ENCODE measurements at regions not wholly inside any gene's neighbourhood (a gene's known extent, or its start where the extent isn't known, plus 50 kb on each side); places are given as distances from the start of the nearest gene placed in this dataset.
A peak's percentile ranks its signal among the peaks of the same experiment; 100 is the strongest.

DNA sequence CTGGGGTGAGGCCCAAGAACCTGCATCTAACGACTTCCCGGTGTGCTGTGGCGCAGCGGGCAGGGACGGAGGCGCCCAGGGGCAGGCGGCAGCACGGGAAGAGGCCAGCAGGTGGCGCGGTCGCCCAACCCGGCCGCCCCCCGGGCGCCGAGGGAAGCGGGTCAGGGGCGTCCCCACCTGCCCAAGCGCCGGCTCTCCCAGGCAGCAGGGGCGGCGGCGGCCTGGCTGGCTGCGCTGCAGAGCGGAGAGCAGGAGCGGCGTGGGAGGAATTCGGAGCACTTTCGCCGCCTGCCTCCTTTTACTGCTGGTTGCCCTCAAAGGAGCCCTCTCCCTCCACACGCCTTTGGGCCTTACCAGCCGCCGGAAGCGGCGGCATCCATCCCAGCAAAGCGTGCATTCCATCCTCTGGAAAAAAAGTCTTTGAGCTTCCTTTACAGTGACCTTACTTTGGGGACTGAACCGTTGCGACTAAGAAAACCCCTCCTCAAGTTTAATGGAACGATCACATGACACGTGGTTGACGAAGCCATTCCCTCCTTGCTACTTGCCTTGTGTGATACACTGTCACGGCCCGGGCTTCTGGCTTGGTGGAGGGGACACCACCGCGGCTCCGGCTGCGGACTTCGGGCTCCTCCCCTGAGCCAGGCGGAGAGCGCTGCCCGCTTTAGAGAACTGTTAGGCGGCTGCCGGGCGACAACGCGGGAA is 106.8 kb upstream of the CLMP start:
- DNase-seq, result peak; percentile 34

DNA sequence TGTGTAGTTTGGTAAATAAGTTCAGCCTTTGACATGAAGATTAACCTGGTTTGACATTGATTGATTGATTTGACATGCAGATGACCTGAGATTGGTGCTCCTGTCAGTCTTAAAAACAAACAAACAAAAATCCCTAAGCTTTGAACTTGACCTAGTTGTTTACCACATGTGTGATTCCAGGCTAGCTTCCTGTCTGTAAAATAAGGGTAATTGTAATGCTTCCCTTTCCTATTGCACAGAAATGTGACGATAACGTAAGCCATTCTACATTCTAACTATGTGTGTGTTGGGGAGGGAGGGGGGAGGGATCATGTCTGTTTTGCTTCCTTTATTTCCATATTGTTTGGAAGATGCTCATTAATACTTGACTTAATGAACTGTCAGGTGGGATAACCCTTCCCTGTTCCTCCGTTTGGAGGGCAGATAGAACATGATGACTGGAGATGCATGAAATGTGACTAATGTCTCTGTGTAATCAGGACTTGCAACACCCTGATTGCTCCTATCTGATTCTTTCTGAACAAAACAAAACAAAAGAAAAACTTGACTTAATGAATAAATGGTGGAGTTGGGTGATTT is 106.1 kb upstream of the CLMP start:
- DNase-seq, result no peak

- no peak for DNase-seq
Observed at GRCh38 chr11:123299721-123300120, 104.7 kb upstream of the CLMP start.

DNA sequence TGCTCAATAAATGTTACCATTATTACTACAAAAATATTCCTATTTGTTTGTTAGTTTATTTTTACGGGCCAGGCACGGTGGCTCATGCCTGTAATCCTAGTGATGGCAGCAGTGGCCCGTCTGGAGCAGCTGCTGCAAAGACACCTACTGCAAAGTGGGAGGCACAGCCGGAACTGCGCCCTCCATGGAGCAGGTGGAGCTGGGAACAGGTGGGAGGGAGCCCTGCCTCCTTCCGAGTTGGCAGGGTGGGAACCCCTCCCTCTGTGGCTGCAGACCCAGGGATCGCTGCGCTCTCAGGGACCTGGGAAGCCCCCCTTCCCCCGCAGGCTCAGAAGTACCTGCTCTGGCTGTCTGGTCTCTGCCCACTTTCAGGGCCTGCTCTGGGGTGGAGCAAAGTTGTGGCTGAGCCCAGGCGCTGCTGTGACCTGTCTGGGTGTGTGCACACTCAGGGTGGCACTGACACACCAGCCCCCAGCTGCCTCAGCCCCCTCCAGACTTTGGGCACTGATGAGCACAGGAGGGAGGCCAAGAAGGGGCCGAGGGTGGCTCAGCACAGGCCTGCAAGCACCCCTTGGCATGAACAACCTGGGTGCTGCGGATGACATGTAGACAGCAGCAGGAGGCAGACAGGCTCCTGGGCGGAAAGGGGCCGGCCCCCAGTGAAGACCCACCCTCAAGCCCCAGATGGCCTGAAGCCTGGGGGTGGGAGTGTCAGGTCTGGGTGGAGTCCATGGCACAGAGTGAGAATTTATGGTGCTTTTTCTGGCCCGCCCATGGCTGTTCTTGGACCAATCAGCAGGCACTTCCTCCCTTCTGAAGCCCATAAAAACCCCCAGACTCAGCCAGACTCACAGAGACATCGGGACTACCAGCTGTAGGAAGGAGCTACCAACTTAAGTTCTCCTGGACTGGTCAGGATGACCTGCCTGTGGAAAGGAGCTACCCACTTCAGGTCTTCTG is 103.7 kb upstream of the CLMP start:
- DNase-seq, result no peak

DNA sequence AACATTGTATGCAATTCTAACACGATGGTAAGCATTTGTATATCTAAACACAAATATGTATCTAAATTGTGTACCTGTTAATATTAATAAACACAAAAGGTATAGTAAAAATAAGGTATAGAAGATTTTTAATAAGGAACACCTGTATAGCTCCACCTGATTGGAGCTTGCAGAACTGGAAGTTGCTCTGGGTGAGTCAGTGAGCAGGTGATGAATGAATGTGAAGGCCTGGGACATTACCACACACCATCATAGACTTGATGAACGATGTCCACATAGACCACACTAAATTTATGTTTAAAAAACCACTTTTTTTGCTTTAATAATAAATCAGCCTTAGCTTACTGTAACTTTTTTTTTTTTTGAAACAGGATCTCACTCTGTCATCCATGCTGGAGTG is 97.6 kb upstream of the CLMP start:
- no peak for DNase-seq

DNA sequence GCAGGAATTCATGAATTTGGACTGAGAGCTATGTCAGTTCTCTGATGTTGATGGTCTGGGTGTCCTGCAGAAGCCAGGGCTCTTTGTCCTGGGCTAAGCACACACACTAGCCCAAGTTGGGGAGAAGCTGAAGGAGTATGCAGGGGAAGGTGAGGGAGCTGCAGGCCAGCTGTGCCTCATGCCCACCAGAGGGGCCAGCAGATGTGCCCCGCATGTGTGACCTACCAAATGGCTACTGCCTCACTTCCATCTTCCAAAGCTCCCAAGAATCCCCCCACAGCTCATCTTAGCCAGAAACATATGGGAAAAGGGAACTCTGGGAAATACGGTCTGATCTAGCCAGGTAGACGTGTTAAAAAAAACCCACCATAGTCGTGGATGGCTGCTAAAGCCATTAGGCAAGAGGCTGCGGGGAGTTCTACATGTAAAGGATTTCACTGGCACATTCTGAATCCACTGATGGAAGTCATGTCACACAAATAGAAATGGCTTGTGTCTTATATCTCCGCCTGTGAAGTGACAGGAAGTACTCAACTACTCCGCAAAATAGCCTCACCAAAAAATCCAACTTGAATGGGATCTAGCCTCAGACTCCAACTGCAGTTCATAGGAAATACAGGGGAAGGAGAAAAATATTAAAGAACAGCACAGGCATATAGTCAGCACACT is 96.3 kb upstream of the CLMP start:
- DNase-seq, result no peak

DNA sequence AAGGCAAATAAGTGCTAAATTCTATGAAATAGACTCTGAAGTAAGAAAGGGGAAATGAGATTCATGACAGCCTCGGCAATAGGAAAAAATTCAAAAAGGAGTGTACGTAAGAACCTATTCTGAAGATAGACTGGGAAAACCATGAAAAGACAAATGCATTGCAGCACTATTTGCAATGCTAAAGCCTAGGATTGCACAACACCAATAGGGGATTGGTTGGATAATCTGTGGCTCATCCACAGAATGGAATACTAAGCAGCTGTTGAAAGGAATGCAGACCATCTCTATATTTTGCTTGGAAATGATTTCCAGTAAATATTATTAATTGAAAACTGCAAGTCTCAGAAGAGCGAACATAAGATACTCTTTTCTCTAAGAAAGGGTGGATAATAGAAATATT is 91.7 kb upstream of the CLMP start:
- DNase-seq, result no peak

DNA sequence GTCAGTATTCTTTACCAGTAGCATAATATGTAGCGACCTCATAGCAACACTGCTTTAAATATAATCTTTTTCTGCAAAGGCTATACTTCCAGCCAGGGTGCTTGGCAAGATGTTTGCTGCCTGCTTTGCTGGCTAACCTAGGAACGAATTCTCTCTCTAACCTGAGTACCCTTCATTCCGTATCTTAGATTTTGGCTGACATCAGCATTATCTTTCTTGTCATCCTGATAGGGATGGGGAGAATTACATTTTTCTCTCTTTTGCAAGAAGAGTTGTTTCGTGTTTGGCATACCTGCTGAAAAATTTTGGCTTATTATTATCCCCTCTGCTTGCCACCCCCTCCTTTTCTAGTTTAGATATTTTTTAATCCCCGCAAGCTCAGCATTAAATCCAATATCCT is 91.2 kb upstream of the CLMP start:
- no peak for DNase-seq

- DNase-seq, result no peak
Observed at GRCh38 chr11:123284454-123284853, 89.4 kb upstream of the CLMP start.

GRCh38 chr11:123282597-123282996 is 87.5 kb upstream of the CLMP start:
- DNase-seq, result no peak

DNA sequence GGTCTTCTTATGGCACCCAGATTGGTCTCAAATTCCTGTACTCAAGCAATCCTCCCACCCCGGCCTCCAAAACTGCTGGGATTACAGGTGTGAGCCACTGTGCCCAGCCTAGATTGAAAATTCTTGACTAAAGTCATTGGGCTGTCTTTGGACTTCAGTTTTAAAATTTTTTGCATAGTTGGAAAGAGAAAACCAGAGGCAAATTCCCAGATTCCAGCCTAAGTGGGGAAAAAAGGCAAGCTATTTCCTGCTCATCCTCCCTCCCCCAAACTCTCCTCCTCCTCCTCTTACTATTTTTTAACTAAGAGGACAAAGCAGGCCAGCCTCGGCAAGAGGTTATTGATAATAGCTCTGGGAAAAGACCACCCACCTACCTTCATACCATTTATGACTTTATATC is 78.6 kb upstream of the CLMP start:
- DNase-seq, result no peak

GRCh38 chr11:123272565-123272964 is 77.5 kb upstream of the CLMP start:
- no peak for DNase-seq

DNA sequence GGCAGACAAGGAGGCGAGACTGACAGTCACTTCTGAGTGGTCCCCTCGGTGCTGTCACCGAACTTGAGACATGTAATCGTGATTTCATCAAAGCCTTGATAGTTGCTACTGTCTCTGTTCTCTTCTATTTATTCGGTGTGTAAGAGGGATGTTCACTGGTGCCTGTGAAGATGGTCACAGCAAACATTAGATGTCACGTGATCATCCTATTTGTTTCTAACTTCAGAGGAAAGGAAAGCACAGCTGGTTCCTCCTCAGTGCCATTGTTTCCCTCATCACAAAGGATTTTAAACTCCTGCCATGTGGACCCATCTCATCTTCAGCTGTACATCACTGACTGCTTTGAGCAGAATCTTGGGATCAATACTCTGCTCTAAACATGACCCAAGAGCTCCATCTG is 73.1 kb upstream of the CLMP start:
- DNase-seq, result peak; percentile 43

- DNase-seq, result no peak
Observed at GRCh38 chr11:123265951-123266350, 70.9 kb upstream of the CLMP start.

GRCh38 chr11:123264431-123264780 is 69.4 kb upstream of the CLMP start:
- DNase-seq, result no peak

DNA sequence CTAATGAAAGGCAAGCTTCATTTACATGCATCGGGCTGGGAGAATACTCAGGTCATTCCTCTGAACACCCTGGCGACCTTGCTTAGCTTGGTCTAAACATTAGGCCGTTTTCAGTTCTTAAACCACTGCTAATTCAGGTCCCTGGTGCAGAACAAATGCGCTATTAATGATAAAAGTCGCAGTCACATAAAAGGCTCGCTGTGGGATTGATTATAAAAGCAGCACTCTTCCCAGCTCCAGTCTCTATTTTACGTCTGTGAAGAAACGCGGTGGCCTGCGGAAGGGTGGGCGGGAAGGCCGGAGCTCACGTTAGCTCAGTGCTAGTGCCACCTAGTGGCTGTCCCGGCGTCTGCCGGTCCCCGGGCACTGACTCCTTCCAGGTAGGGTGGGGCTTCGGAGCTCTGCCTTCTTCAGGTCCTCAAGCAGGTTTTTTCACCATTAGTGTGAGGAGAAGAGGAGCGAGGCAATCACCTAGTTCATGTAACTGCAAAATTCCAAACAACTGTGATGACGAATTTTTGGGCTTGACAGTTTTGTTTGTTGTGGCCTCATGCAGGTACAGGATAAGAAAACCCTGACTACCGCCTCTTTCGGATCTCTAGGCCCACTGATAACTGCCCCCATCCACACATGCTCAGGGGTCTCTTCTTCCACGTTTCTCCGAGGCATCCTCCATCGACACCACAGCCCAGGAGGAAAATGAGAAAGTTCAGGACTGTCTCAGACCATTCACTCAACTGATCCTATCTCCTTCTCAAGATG is 66.5 kb upstream of the CLMP start:
- peak; percentile 73 for DNase-seq

DNA sequence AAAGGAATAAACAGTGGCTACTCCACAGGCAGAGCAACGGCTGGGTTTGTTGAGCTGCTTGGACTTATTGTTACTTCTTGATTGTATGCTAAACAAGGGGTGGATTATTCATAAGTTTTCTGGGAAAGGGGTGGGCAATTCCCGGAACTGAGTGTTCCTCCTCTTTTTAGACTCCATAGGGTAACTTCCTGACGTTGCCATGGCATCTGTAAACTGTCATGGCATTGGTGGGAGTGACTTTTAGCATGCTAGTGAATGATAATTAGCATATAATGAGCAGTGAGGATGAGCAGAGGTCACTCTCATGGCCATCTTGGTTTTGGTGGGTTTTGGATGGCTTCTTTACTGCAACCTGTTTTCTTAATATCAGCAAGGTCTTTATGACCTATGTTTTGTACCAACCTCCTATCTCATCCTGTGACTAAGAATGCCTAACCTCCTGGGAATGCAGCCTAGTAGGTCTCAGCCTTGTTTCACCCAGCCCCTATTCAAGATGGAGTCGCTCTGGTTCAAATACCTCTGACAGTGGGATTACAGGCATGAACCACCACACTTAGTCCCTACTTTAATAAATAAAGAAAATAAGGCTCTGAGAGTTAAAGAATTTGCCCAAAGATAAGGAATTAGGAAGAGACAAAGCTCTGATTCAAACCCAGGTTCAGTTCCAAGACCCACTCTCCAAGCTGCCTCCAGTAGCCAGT is 65.6 kb upstream of the CLMP start:
- DNase-seq, result no peak

DNA sequence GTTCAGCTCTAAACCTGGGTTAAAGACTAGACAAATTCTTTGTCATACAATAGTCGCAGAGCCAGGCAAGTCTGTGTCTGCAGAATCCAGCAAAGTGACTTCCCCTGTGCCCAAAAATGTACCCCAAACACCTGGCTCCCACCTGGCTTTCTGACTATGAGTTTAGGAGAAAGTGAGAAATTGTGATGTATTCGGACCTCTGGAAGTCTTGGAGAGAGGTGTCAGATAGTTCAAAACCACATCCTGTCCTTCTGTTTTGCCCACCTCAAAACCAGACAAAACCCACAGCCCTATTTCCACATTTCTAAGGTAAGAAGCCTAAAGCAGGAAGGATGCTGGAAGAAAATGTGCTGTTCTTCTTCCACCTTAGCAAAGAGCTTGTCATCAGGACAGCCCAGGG is 63.8 kb upstream of the CLMP start:
- no peak for DNase-seq

- DNase-seq, result no peak
Observed at GRCh38 chr11:123257370-123257769, 62.3 kb upstream of the CLMP start.

- no peak for DNase-seq
Observed at GRCh38 chr11:123255909-123256308, 60.9 kb upstream of the CLMP start.

- DNase-seq, result no peak
Observed at GRCh38 chr11:123254357-123254756, 59.3 kb upstream of the CLMP start.

DNA sequence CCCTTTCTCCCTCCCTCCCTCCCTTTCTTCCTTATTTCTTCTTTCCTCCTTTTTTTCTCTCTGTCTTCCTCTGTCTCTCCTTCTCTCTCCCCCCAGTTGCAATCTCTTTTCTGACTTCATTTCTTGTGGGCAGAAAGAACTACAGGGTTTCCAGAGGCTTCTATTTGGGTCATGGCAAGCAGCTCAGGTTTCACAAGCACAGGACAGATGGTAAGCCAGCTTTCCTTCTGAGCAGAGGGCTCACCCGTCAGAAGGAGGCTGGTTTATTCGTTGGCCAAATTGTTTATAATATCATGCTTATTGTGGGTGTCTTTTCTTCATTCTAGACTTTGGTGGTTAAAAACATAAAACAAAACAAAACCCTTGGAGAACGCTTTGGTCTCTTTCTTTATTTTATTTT is 58.9 kb upstream of the CLMP start:
- DNase-seq, result no peak

Data from NCI-H2029 (cell line).